Tibial nerve (tissue), 4 donors: ENCODE measurements at regions not wholly inside any gene's neighbourhood (a gene's known extent, or its start where the extent isn't known, plus 50 kb on each side); places are given as distances from the start of the nearest gene placed in this dataset.

Experiments
- EP300 ChIP-seq, 2 donors: sonication (generic); formaldehyde crosslinking; IDR thresholded peaks; one replicate each; pipeline ENCODE4 v1.6.1; 2017; ENCODE audit warnings: antibody characterized with exemption in 2 of 2, mild to moderate bottlenecking in 1 of 2
- TF ChIP-seq, protein P1 (sequence below), 5 experiments: fragments of 200-600 bp in 3 of 5; fragments of 450-650 bp in 2 of 5; sonication (generic) in 3 of 5; IDR thresholded peaks; one replicate each; pipeline ENCODE4 v1.5.1; 2016 to 2019; ENCODE audit warnings: antibody characterized with exemption in 5 of 5, mild to moderate bottlenecking in 3 of 5, moderate library complexity in 2 of 5

DNA sequence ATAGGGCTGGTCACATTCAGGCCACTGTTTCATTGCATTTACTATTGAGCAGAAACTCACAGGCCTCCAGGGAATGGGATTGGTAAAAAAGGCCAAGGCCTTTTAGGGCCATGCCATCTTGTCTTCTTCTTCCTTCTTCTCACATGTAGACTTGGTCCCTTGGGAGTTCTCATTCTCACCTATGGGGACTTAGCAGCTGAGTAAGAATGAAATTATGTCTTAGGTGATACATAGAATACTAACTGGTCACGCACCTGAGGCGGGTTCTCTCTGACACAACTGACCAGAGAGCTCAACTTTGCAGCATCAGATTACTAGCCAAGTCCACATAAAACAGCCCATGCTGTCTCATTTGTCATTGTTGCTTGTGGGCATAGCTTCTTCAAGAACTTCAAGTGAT, 641.8 kb downstream of the EFNA5 start:
- TF ChIP-seq, protein P1, sequence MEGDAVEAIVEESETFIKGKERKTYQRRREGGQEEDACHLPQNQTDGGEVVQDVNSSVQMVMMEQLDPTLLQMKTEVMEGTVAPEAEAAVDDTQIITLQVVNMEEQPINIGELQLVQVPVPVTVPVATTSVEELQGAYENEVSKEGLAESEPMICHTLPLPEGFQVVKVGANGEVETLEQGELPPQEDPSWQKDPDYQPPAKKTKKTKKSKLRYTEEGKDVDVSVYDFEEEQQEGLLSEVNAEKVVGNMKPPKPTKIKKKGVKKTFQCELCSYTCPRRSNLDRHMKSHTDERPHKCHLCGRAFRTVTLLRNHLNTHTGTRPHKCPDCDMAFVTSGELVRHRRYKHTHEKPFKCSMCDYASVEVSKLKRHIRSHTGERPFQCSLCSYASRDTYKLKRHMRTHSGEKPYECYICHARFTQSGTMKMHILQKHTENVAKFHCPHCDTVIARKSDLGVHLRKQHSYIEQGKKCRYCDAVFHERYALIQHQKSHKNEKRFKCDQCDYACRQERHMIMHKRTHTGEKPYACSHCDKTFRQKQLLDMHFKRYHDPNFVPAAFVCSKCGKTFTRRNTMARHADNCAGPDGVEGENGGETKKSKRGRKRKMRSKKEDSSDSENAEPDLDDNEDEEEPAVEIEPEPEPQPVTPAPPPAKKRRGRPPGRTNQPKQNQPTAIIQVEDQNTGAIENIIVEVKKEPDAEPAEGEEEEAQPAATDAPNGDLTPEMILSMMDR (IDR thresholded peaks at IDR 0.05): no peak
- TF ChIP-seq EP300 (IDR thresholded peaks at IDR 0.05): no peak
